Heart left ventricle (tissue), 16 donors: ENCODE measurements at regions not wholly inside any gene's neighbourhood (a gene's known extent, or its start where the extent isn't known, plus 50 kb on each side); places are given as distances from the start of the nearest gene placed in this dataset.

Experiments
- ATAC-seq, 4 donors: fragments of 200-7000 bp; cut with Tn5 transposase; one replicate each; pipeline ENCODE4 v1.9.1; 2020 to 2022; ENCODE audit warnings: moderate library complexity in 4 of 4, mild to moderate bottlenecking in 3 of 4, moderate number of reproducible peaks in 1 of 4
- DNase-seq, 5 donors: peaks; one replicate each; pipeline ENCODE4 v3.0.0-alpha.2; 2020
- H3K27ac ChIP-seq, 12 donors: fragments of 200-600 bp; sonication (generic) in 4 of 12; one replicate each; pipeline versions ENCODE4 v1.5.0 to v1.8.0; 2016 to 2022; ENCODE audit warnings: mild to moderate bottlenecking in 2 of 12
- H3K27me3 ChIP-seq, 9 donors: fragments of 200-600 bp; sonication (generic) in 2 of 9; one replicate each; pipeline versions ENCODE4 v1.5.1 to v1.8.0; 2016 to 2022; ENCODE audit warnings: mild to moderate bottlenecking in 3 of 9
- H3K36me3 ChIP-seq, 9 donors: fragments of 200-600 bp; sonication (generic) in 2 of 9; one replicate each; pipeline versions ENCODE4 v1.5.0 to v1.8.0; 2018 to 2022; ENCODE audit warnings: mild to moderate bottlenecking in 2 of 9
- H3K4me1 ChIP-seq, 12 donors: fragments of 200-600 bp; sonication (generic) in 4 of 12; one replicate each; pipeline versions ENCODE4 v1.5.0 to v1.8.0; 2016 to 2022; ENCODE audit warnings: mild to moderate bottlenecking in 3 of 12
- H3K4me3 ChIP-seq, 12 donors: fragments of 200-600 bp; sonication (generic) in 4 of 12; one replicate each; pipeline versions ENCODE4 v1.5.0 to v1.8.0; 2017 to 2022; ENCODE audit warnings: mild to moderate bottlenecking in 9 of 12, moderate library complexity in 4 of 12
- H3K9me3 ChIP-seq, 12 donors: fragments of 200-600 bp; sonication (generic) in 4 of 12; one replicate each; pipeline versions ENCODE4 v1.5.0 to v1.8.0; 2016 to 2022; ENCODE audit warnings: mild to moderate bottlenecking in 1 of 12
- POLR2A ChIP-seq, 2 donors: fragments of 450-650 bp; IDR thresholded peaks; one replicate each; pipeline ENCODE4 v1.6.1; 2017; ENCODE audit warnings: antibody characterized with exemption in 2 of 2, mild to moderate bottlenecking in 2 of 2, moderate library complexity in 2 of 2
- WGBS, 4 donors: extraction: QIAGEN DNeasy Blood & Tissue Kit in 2 of 4; methylation state at CpG; one replicate each; pipeline versions ENCODE4 v1.1.5 to v1.1.7; 2013 to 2018; 5-methylcytosine and 5-hydroxymethylcytosine counted together
- intact Hi-C, 10 donors: fragments of 100-400 bp; cut with DNase I; formaldehyde crosslinking; loops; one replicate each; pipeline versions ENCODE4 v1.11.1 to v1.14.2; 2022
- TF ChIP-seq, protein P1 (sequence below), 12 donors: fragments of 200-600 bp; sonication (generic) in 4 of 12; IDR thresholded peaks; one replicate each; pipeline versions ENCODE4 v1.5.0 to v1.8.0; 2018 to 2022; ENCODE audit warnings: antibody characterized with exemption in 12 of 12, mild to moderate bottlenecking in 5 of 12
- donor health status: ischemic (EF 13 %, LVEDD 7.1; RV severe dilation, severe dysfunction).
- donor health status: healthy with polysubstance abuse.
- donor health status: DM: no; HTN: yes; CAD: no.
- donor health status: DM: no; HTN: no; CAD: no.
- donor health status: ischemic (EF 25% LVEDD 6.9; RV normal size, moderate dysfunction).
- donor health status: ischemic (EF 25% LVEDD 5.7; RV mildly dilated, moderate dysfunction).
- donor health status: healthy.
- donor health status: DM: yes; HTN: yes; CAD: no.
- donor health status: ischemic (EF 35%, LVEDD 5.7; RV mildly dilated, moderate dysfunction).
- donor health status: nonischemic (EF 11% LVEDD 7.7; RV severe dilation, severe dysfunction).
- donor health status: DM: yes; HTN: yes; CAD: no.
- donor health status: PGD.
- donor health status: ischemic (EF 29% LVEDD 5.4; RV normal size, mild dysfunction).
- donor health status: nonischemic (EF 23%, LVEDD 6.1; RV moderate dilation, normal function).

DNA sequence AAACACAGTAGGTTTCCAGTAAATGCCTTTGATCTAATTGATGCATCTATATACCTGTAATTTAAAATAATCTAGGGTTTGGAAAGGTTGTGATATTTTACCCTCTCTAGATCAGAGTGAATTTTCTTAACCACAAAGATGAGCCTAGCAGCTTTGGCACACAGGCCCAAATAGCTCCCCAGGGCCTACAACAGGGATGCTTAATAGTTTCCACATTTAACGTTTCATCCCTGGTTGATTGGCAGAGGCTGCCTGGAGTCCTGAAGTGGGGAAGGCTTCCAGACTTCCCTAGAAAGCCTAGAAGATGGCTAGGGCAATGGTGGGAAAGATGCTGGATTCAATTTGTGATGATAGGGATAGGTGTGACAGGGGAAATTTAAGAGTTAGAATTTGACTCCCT is 206.6 kb downstream of the NSG2 start:
- DNase-seq, result no peak
- H3K4me1 ChIP-seq, result no peaks in the 10 kb centered on the region

DNA sequence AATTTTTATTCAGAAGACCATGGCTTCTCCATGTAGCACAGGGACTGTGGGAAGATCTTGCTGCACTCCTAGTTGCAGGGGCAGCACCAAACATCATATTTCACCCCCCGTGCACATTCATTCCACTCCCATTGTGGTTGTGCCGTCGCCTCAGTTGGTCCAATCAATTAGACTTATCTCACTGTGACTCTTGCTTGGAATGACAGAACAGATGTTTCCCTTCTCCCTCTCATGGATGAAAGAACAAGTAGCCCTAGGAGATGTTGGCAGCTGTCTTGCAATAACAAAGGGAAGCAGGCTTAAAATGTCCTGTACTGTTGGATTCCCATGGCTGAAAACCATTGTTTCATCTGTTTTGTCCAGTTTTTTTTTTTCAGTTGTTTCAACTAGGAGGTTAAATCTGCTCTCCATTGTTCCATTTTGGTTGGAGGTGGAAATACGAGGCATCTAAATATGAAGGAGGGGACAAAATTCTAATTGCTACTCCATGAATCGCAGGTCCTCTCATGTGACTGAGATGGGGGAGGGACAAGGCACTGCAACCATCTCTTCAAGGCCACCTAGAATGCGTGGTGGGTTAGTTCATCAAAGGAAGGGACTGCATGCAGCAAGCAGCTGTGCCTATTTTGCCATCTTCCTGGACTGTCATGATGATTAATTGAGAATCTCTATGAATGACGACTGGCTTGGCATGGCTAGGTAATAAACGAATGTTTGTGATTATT is 214.4 kb downstream of the NSG2 start:
- no peak for ATAC-seq
- 49 to 60% (median 56%) methylated on average over 8 of the region's 8 CpGs for WGBS, 4 donors
- TF ChIP-seq, protein P1, sequence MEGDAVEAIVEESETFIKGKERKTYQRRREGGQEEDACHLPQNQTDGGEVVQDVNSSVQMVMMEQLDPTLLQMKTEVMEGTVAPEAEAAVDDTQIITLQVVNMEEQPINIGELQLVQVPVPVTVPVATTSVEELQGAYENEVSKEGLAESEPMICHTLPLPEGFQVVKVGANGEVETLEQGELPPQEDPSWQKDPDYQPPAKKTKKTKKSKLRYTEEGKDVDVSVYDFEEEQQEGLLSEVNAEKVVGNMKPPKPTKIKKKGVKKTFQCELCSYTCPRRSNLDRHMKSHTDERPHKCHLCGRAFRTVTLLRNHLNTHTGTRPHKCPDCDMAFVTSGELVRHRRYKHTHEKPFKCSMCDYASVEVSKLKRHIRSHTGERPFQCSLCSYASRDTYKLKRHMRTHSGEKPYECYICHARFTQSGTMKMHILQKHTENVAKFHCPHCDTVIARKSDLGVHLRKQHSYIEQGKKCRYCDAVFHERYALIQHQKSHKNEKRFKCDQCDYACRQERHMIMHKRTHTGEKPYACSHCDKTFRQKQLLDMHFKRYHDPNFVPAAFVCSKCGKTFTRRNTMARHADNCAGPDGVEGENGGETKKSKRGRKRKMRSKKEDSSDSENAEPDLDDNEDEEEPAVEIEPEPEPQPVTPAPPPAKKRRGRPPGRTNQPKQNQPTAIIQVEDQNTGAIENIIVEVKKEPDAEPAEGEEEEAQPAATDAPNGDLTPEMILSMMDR (IDR thresholded peaks at IDR 0.05), result no peak
- no peak for TF ChIP-seq POLR2A (IDR thresholded peaks at IDR 0.05)

More for the DNA sequence above, 206.6 kb downstream of the NSG2 start:
- Histone ChIP-seq H3K27ac (no peak overlapping the region), H3K4me3 (no peak overlapping the region), H3K27me3 (peaks cover 0 to 4% (median 0%) of the 10 kb centered on the region in 9 donors), H3K36me3 (no peaks in the 10 kb centered on the region), H3K9me3 (no peaks in the 10 kb centered on the region)
- 10 to 25% (median 16%) methylated on average over 1 of the region's 1 CpG for WGBS, 4 donors
- intact Hi-C loops, result no loop called here
- ATAC-seq, result no peak
- TF ChIP-seq POLR2A (IDR thresholded peaks at IDR 0.05), result no peak
- TF ChIP-seq, protein P1 (IDR thresholded peaks at IDR 0.05), result no peak

DNA sequence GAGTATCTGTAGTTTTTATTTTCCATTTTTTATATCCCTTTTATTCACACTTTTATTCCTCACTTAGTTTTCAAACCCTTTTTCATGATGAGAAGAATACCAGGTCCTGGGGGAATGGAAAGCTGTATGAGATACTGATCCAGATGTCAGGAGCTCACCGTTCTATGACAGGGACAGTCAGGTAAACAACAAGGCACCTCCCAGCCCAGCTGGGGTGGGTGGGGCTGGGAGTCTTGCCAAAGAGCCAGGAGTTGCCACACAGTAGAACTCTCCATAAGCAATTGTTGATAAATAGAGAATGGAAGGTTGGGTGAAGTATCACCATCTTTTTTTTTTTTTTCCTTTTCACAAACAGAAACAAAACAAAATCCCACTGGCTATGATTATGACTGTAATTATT is 225.8 kb downstream of the NSG2 start:
- Histone ChIP-seq H3K4me3 (no peak overlapping the region), H3K27ac (no peak overlapping the region), H3K4me1 (no peaks in the 10 kb centered on the region), H3K9me3 (peaks cover 0 to 27% (median 0%) of the 10 kb centered on the region in 12 donors), H3K27me3 (no peaks in the 10 kb centered on the region), H3K36me3 (no peaks in the 10 kb centered on the region)
- intact Hi-C loops, result no loop called here
- TF ChIP-seq POLR2A (IDR thresholded peaks at IDR 0.05), result no peak
- TF ChIP-seq, protein P1 (IDR thresholded peaks at IDR 0.05), result no peak
- 23 to 48% (median 42%) methylated on average over 1 of the region's 1 CpG for WGBS, 4 donors
- ATAC-seq (no peak), DNase-seq (no peak)

More for the DNA sequence above, 214.4 kb downstream of the NSG2 start:
- H3K4me1 ChIP-seq, result no peaks in the 10 kb centered on the region
- no peak for DNase-seq
- H3K9me3 ChIP-seq, result peaks cover 0 to 3% (median 0%) of the 10 kb centered on the region in 12 donors
- intact Hi-C loops, result no loop called here
- H3K27ac ChIP-seq, result no peak overlapping the region
- peaks cover 0 to 6% (median 0%) of the 10 kb centered on the region in 9 donors for H3K27me3 ChIP-seq
- H3K4me3 ChIP-seq, result no peak overlapping the region
- no peaks in the 10 kb centered on the region for H3K36me3 ChIP-seq

DNA sequence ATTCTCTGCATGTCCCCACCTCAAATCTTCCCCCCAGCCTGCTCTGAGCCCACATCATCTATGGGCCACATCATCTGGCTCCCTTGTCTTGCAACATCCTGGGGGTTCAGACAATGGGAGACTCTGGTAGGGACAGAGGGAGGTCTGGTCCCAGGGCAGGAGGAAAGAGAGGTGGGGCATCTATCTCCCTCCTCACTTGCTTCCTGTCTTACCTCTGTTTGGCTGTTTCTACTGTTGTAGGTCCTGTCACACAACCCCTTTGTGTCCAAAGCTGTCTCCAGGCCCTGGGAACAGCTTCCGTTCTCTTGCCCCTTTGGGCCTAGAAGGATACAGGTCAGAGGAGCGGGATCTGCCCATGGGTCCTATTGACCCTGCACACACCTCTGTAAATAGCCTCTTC is 227.2 kb downstream of the NSG2 start:
- ATAC-seq, result no peak
- Histone ChIP-seq H3K9me3 (peaks cover 0 to 27% (median 0%) of the 10 kb centered on the region in 12 donors), H3K27me3 (no peaks in the 10 kb centered on the region), H3K4me3 (no peak overlapping the region), H3K36me3 (no peaks in the 10 kb centered on the region), H3K4me1 (no peaks in the 10 kb centered on the region), H3K27ac (no peak overlapping the region)
- intact Hi-C loops, result no loop called here
- 85 to 88% (median 86%) methylated on average over 2 of the region's 2 CpGs for WGBS, 4 donors
- DNase-seq, result no peak
- TF ChIP-seq, protein P1 (IDR thresholded peaks at IDR 0.05), result no peak
- no peak for TF ChIP-seq POLR2A (IDR thresholded peaks at IDR 0.05)
